HepG2 (cell line): ENCODE measurements at regions not wholly inside any gene's neighbourhood (a gene's known extent, or its start where the extent isn't known, plus 50 kb on each side); places are given as distances from the start of the nearest gene placed in this dataset.

Source experiments
- CBX1 ChIP-seq: IDR thresholded peaks from one replicate; pipeline ENCODE4 v1.6.1; 2016; ENCODE audit warnings: antibody characterized with exemption, low read depth
- CTCF ChIP-seq: sonication (generic); formaldehyde crosslinking; IDR thresholded peaks from 2 replicates; pipeline ENCODE4 v1.5.0; 2020; ENCODE audit warnings: mild to moderate bottlenecking, missing genetic modification reagents, moderate library complexity
- HMGXB4 ChIP-seq, 2 experiments: sonication (generic) in 1 of 2; formaldehyde crosslinking in 1 of 2; IDR thresholded peaks; 2 replicates each; pipeline versions ENCODE4 v1.4.0 to v1.6.1; 2018 to 2020; ENCODE audit warnings: missing genetic modification reagents in 2 of 2, borderline replicate concordance in 1 of 2, low read depth in 1 of 2, mild to moderate bottlenecking in 1 of 2, missing biosample characterization in 1 of 2
- HNF4A ChIP-seq: sonication (generic); formaldehyde crosslinking; IDR thresholded peaks from 2 replicates; pipeline ENCODE4 v1.4.0; 2020; ENCODE audit warnings: missing genetic modification reagents
- IRX3 ChIP-seq: sonication (generic); formaldehyde crosslinking; IDR thresholded peaks from 2 replicates; pipeline ENCODE4 v1.8.1; 2023; ENCODE audit warnings: mild to moderate bottlenecking, low read depth, missing genetic modification reagents, borderline replicate concordance
- KDM6A ChIP-seq: IDR thresholded peaks from 2 replicates; pipeline ENCODE4 v1.6.1; 2016; ENCODE audit warnings: low read depth
- KLF13 ChIP-seq: sonication (generic); formaldehyde crosslinking; IDR thresholded peaks from 2 replicates; pipeline ENCODE4 v1.4.0; 2020; ENCODE audit warnings: mild to moderate bottlenecking, missing genetic modification reagents
- NKX3-1 ChIP-seq: sonication (generic); formaldehyde crosslinking; IDR thresholded peaks from 2 replicates; pipeline ENCODE4 v1.5.0; 2020; ENCODE audit warnings: missing genetic modification reagents
- NR2F6 ChIP-seq, 2 experiments: IDR thresholded peaks; 2 replicates each; pipeline ENCODE4 v1.6.1; 2016; ENCODE audit warnings: antibody characterized with exemption in 1 of 2, mild to moderate bottlenecking in 1 of 2
- RCOR2 ChIP-seq: IDR thresholded peaks from 2 replicates; pipeline ENCODE4 v1.6.1; 2016; ENCODE audit warnings: missing biosample characterization, missing genetic modification reagents
- RFXANK ChIP-seq: IDR thresholded peaks from 2 replicates; pipeline ENCODE4 v1.6.1; 2016
- TSC22D2 ChIP-seq: sonication (generic); formaldehyde crosslinking; IDR thresholded peaks from 2 replicates; pipeline ENCODE4 v1.5.1; 2020; ENCODE audit warnings: missing genetic modification reagents, mild to moderate bottlenecking, borderline replicate concordance
- USF2 ChIP-seq, 2 experiments: sonication (generic) in 1 of 2; formaldehyde crosslinking in 1 of 2; IDR thresholded peaks; 2 replicates each; pipeline versions ENCODE4 v1.5.1 to v1.6.1; 2011 to 2020; ENCODE audit warnings: borderline replicate concordance in 1 of 2, low read depth in 1 of 2, low read length in 1 of 2, mild to moderate bottlenecking in 1 of 2, missing genetic modification reagents in 1 of 2, moderate library complexity in 1 of 2
- XRCC5 ChIP-seq: fragments of 200-400 bp; formaldehyde crosslinking; optimal IDR thresholded peaks from 2 replicates; pipeline ENCODE3; 2017; ENCODE audit warnings: mild to moderate bottlenecking, low read length
- ZFYVE20 ChIP-seq: sonication (generic); formaldehyde crosslinking; IDR thresholded peaks from 2 replicates; pipeline ENCODE4 v1.8.0; 2023; ENCODE audit warnings: low read depth, mild to moderate bottlenecking, moderate library complexity, missing genetic modification reagents, borderline replicate concordance
- ZGPAT ChIP-seq: IDR thresholded peaks from 2 replicates; pipeline ENCODE4 v1.6.1; 2016; ENCODE audit warnings: mild to moderate bottlenecking
- ZNF263 ChIP-seq: sonication (generic); formaldehyde crosslinking; IDR thresholded peaks from 2 replicates; pipeline ENCODE4 v1.4.0; 2020; ENCODE audit warnings: missing genetic modification reagents
- ZNF30 ChIP-seq: sonication (generic); formaldehyde crosslinking; IDR thresholded peaks from 2 replicates; pipeline ENCODE4 v1.5.0; 2020; ENCODE audit warnings: mild to moderate bottlenecking, missing genetic modification reagents
- ZNF343 ChIP-seq: sonication (generic); formaldehyde crosslinking; IDR thresholded peaks from 2 replicates; pipeline ENCODE4 v1.4.0; 2020; ENCODE audit warnings: mild to moderate bottlenecking, missing genetic modification reagents
- ZNF740 ChIP-seq: sonication (generic); formaldehyde crosslinking; IDR thresholded peaks from 2 replicates; pipeline ENCODE4 v1.4.0; 2020; ENCODE audit warnings: missing genetic modification reagents

- TF ChIP-seq ZFYVE20 (CRISPR knock-in tag) (no peak), CBX1 (no peak), ZNF263 (CRISPR knock-in tag) (no peak), TSC22D2 (no peak), ZNF343 (CRISPR knock-in tag) (no peak), KDM6A (CRISPR knock-in tag) (no peak), HMGXB4 (CRISPR knock-in tag; IDR thresholded peaks at IDR 0.05; ENCODE audit: borderline replicate concordance in 1 of 2, low read depth in 1 of 2) (no peak), HNF4A (CRISPR knock-in tag) (peak; percentile 90), IRX3 (no peak), KLF13 (CRISPR knock-in tag) (no peak), RCOR2 (CRISPR knock-in tag) (no peak), ZNF30 (CRISPR knock-in tag) (no peak), ZGPAT (CRISPR knock-in tag) (0 out of 2 replicates have a peak, but pooled peaks have one; percentile 22), RFXANK (CRISPR knock-in tag) (no peak), USF2 (IDR thresholded peaks at IDR 0.05; ENCODE audit: low read depth, low read length) (no peak), USF2 (CRISPR knock-in tag; IDR thresholded peaks at IDR 0.05; ENCODE audit: borderline replicate concordance) (no peak), CTCF (peak; percentile 88), ZNF740 (no peak), NKX3-1 (no peak), XRCC5 (no peak), NR2F6 (IDR thresholded peaks at IDR 0.05) (no peak), NR2F6 (CRISPR knock-in tag; IDR thresholded peaks at IDR 0.05) (no peak)
Observed at GRCh38 chr10:91006001-91006751, 85.3 kb upstream of the ANKRD1 start (continued).
